H4 (cell line): ENCODE measurements at regions not wholly inside any gene's neighbourhood (a gene's known extent, or its start where the extent isn't known, plus 50 kb on each side); places are given as distances from the start of the nearest gene placed in this dataset.
"Not testable (repeated sequence)": the region's sequence is repeated elsewhere in the genome, so short reads cannot be mapped to it uniquely, and the experiment has no call there.

Experiments used
- DNase-seq: peaks from one replicate; pipeline ENCODE4 v3.0.0-alpha.2; 2015; ENCODE audit warnings: low spot score

- no peak for DNase-seq
Observed at GRCh38 chr9:25461416-25461815, 216.8 kb downstream of the TUSC1 start.

GRCh38 chr9:25453875-25454274, 224.4 kb downstream of the TUSC1 start:
- no peak for DNase-seq

GRCh38 chr9:25449503-25449902, 228.7 kb downstream of the TUSC1 start:
- no peak for DNase-seq

GRCh38 chr9:25445721-25446120, 232.5 kb downstream of the TUSC1 start:
- not testable (repeated sequence) for DNase-seq

GRCh38 chr9:25442526-25442925, 235.7 kb downstream of the TUSC1 start:
- DNase-seq = no peak

GRCh38 chr9:25427898-25428297, 250.3 kb downstream of the TUSC1 start:
- DNase-seq = no peak

GRCh38 chr9:25427290-25427689, 251.0 kb downstream of the TUSC1 start:
- no peak for DNase-seq

GRCh38 chr9:25421560-25421959, 256.7 kb downstream of the TUSC1 start:
- DNase-seq = no peak

GRCh38 chr9:25418974-25419373, 259.3 kb downstream of the TUSC1 start:
- DNase-seq = no peak

- no peak for DNase-seq
Observed at GRCh38 chr9:25415718-25416117, 262.5 kb downstream of the TUSC1 start.

GRCh38 chr9:25412646-25413045, 265.6 kb downstream of the TUSC1 start:
- DNase-seq = no peak

- DNase-seq = no peak
Observed at GRCh38 chr9:25397746-25398145, 280.5 kb downstream of the TUSC1 start.

GRCh38 chr9:25396828-25397227, 281.4 kb downstream of the TUSC1 start:
- DNase-seq = no peak

- no peak for DNase-seq
Observed at GRCh38 chr9:25381141-25381540, 297.1 kb downstream of the TUSC1 start.

- DNase-seq = no peak
Observed at GRCh38 chr9:25377039-25377438, 301.2 kb downstream of the TUSC1 start.

- DNase-seq = no peak
Observed at GRCh38 chr9:25374281-25374680, 304.0 kb downstream of the TUSC1 start.

GRCh38 chr9:25366906-25367305, 311.3 kb downstream of the TUSC1 start:
- DNase-seq = no peak

- no peak for DNase-seq
Observed at GRCh38 chr9:25353783-25354182, 324.5 kb downstream of the TUSC1 start.

GRCh38 chr9:25350011-25350410, 328.2 kb downstream of the TUSC1 start:
- no peak for DNase-seq

- no peak for DNase-seq
Observed at GRCh38 chr9:25322142-25322541, 356.1 kb downstream of the TUSC1 start.

GRCh38 chr9:25310961-25311360, 367.3 kb downstream of the TUSC1 start:
- DNase-seq = no peak

GRCh38 chr9:25308549-25308948, 369.7 kb downstream of the TUSC1 start:
- DNase-seq = no peak

GRCh38 chr9:25302601-25303000, 375.6 kb downstream of the TUSC1 start:
- DNase-seq = no peak

- DNase-seq = not testable (repeated sequence)
Observed at GRCh38 chr9:25288195-25288594, 390.0 kb downstream of the TUSC1 start.

GRCh38 chr9:25284365-25284764, 393.9 kb downstream of the TUSC1 start:
- no peak for DNase-seq
